Nephron (organoid): ENCODE measurements at regions not wholly inside any gene's neighbourhood (a gene's known extent, or its start where the extent isn't known, plus 50 kb on each side); places are given as distances from the start of the nearest gene placed in this dataset.

ENCODE experiments used
- H3K27ac Mint-ChIP-seq, 3 experiments: 2 replicates each; pipeline ENCODE4 v1.8.0; 2020; ENCODE audit warnings: mixed read lengths in 3 of 3, mild to moderate bottlenecking in 2 of 3, moderate library complexity in 1 of 3
- H3K27me3 Mint-ChIP-seq: 2 replicates; pipeline ENCODE4 v1.8.0; 2021; ENCODE audit warnings: low read depth, mild to moderate bottlenecking, moderate library complexity, mixed read lengths
- H3K36me3 Mint-ChIP-seq: 2 replicates; pipeline ENCODE4 v1.8.0; 2020; ENCODE audit warnings: low read depth, mixed read lengths
- H3K4me1 Mint-ChIP-seq: 2 replicates; pipeline ENCODE4 v1.8.0; 2020; ENCODE audit warnings: mixed read lengths
- H3K4me3 Mint-ChIP-seq, 3 experiments: 2 replicates each; pipeline ENCODE4 v1.8.0; 2020; ENCODE audit warnings: mild to moderate bottlenecking in 3 of 3, mixed read lengths in 3 of 3, moderate library complexity in 2 of 3
- H3K9me3 Mint-ChIP-seq: 2 replicates; pipeline ENCODE4 v1.8.0; 2020; ENCODE audit warnings: mixed read lengths
- TF ChIP-seq, protein P1 (sequence below), 3 experiments: fragments of 200-600 bp; sonication (generic); IDR thresholded peaks; one replicate each; pipeline ENCODE4 v1.5.0; 2021; ENCODE audit warnings: antibody characterized with exemption in 3 of 3; ENCODE audit not compliant: unreplicated experiment in 3 of 3

DNA sequence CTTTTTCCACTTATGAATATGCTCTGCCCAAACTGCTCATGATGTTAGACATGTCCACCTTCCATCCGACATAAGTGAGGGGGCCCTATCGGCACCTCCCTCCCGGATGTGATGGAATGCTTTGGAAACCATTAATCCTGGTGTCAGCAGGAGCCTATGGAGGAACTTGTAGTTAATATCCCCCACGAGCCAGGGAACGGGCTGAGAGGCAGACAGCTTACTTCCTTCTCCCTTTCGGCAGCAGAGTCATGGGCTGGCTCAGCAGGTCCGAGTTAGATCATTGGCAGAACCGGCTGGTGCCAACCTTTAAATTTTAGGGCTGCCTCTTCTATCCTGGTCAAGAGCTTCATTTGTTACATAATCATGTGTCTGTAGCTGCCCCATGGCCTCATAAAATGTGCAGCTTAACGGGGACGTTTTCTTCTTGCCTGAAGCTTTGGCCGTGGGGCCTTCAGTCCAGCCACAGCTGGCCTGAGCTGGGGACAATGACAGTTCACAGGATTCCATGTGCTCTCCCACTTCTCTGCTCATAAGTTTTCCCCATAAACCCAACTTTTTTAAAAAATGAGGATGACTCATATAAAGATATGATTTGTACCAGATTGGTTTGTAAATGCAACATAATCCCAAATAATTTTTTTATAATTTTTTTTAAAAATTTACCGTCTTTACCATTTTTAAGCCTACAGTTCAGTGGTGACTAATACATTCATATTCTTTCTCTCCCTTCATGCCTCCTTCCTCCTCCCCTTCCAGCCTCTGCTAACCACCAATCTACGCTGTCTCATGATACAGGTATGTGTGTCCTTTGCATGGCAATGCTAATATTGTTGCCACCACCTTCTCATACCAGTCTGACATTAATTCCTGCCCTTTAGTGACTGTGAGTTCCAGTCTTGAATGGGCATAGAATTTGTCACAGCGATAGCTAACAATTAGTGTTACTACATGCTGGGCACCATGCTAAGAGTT is 62.2 kb upstream of the RGMA start:
- Mint-ChIP-seq H3K4me1 (peaks cover 35% of the 10 kb centered on the region), H3K4me3 (no peak overlapping the region), H3K27ac (peak overlapping the region in 2 of 3 experiments; percentile 0 to 33), H3K36me3 (peaks cover under 1% of the 10 kb centered on the region), H3K9me3 (peaks cover 2% of the 10 kb centered on the region), H3K27me3 (peaks cover 12% of the 10 kb centered on the region)
- TF ChIP-seq, protein P1, sequence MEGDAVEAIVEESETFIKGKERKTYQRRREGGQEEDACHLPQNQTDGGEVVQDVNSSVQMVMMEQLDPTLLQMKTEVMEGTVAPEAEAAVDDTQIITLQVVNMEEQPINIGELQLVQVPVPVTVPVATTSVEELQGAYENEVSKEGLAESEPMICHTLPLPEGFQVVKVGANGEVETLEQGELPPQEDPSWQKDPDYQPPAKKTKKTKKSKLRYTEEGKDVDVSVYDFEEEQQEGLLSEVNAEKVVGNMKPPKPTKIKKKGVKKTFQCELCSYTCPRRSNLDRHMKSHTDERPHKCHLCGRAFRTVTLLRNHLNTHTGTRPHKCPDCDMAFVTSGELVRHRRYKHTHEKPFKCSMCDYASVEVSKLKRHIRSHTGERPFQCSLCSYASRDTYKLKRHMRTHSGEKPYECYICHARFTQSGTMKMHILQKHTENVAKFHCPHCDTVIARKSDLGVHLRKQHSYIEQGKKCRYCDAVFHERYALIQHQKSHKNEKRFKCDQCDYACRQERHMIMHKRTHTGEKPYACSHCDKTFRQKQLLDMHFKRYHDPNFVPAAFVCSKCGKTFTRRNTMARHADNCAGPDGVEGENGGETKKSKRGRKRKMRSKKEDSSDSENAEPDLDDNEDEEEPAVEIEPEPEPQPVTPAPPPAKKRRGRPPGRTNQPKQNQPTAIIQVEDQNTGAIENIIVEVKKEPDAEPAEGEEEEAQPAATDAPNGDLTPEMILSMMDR (IDR thresholded peaks at IDR 0.05; ENCODE audit: unreplicated experiment in 3 of 3), result no peak

DNA sequence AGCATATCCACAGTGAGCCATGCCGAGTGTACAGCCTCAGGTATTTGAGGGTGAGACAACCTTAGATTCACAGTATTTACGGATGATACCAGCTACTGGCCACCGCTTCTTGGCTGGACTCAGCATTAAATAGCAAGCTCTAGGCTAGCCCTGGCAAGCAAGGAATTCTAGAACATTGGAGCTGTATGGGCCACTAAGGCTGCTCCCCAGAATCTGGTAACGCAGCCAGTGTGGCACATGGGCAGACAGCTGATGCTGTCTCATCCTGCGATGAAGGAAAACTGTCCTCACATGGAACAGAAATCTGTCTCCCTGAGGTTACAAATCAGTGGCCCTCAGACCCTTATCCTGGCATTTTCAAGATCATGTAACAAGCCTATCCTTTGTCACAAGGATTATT is 57.6 kb upstream of the RGMA start:
- H3K9me3 Mint-ChIP-seq, result no peaks in the 10 kb centered on the region
- TF ChIP-seq, protein P1 (IDR thresholded peaks at IDR 0.05; ENCODE audit: unreplicated experiment in 3 of 3), result no peak
- no peak overlapping the region for H3K4me3 Mint-ChIP-seq
- H3K4me1 Mint-ChIP-seq, result peaks cover 23% of the 10 kb centered on the region
- peaks cover 10% of the 10 kb centered on the region for H3K27me3 Mint-ChIP-seq
- H3K36me3 Mint-ChIP-seq, result no peaks in the 10 kb centered on the region
- no peak overlapping the region for H3K27ac Mint-ChIP-seq

DNA sequence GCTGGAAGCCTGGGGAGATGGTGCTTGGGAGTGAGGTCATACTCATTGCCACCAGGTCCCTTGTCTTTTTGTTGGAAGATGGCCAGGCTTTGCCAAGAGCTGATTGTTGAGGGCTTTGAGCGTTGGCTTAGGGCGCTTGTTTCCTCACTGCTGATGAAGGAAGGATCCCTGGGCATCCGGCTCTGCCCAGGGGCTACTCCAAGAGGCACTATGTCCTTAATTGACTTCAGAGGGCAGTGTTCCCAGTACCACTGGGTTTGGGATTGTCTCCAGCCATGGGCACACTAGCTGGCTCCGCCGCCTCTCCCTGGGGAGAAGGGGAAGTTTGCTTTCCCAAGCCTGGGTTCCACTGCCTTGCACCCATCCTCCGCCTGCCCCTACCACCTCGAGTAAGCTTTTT is 57.2 kb upstream of the RGMA start:
- Mint-ChIP-seq H3K4me3 (no peak overlapping the region), H3K9me3 (no peaks in the 10 kb centered on the region), H3K27ac (no peak overlapping the region), H3K36me3 (no peaks in the 10 kb centered on the region), H3K4me1 (peaks cover 19% of the 10 kb centered on the region), H3K27me3 (peaks cover 10% of the 10 kb centered on the region)
- TF ChIP-seq, protein P1 (IDR thresholded peaks at IDR 0.05; ENCODE audit: unreplicated experiment in 3 of 3), result no peak

DNA sequence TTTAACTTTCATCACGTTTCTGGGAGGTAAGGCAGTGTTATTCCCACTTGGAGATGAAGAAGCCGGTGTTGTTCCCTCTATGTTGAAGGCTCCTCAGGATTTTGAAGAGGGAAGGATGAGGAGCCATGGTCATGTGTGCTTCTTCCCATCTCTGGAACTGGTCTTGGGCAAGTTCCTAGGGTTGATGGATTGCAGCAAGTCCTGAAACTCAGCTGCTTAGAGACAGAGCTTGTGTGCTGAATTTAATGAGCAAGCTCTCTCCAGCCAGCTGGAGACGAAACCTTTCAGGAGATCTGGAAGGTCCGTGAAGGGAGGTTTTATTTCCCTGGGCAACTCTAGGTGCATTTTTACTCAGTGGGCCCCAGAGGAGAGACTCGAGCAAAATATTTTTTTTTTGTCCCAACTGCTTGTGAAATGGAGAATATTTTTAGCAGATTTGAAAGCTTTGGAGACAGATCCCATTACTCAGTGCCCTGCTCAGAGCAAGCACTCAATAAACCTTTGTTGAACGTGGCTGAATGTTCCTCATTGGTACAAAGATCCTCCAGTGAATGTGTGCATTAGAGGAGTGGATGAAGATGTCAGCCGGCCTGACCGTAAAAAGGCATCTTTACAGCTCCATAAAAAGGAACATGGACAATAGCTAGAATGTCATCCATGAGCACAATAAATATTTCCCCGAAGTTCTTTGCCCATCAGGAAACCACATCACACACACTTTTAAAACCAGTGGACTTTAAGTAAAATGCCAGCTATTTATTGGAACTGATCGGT is 55.6 kb upstream of the RGMA start:
- no peaks in the 10 kb centered on the region for H3K36me3 Mint-ChIP-seq
- TF ChIP-seq, protein P1 (IDR thresholded peaks at IDR 0.05; ENCODE audit: unreplicated experiment in 3 of 3), result no peak
- H3K27me3 Mint-ChIP-seq, result peaks cover 6% of the 10 kb centered on the region
- no peak overlapping the region for H3K4me3 Mint-ChIP-seq
- no peaks in the 10 kb centered on the region for H3K9me3 Mint-ChIP-seq
- H3K27ac Mint-ChIP-seq, result no peak overlapping the region
- peaks cover 9% of the 10 kb centered on the region for H3K4me1 Mint-ChIP-seq

DNA sequence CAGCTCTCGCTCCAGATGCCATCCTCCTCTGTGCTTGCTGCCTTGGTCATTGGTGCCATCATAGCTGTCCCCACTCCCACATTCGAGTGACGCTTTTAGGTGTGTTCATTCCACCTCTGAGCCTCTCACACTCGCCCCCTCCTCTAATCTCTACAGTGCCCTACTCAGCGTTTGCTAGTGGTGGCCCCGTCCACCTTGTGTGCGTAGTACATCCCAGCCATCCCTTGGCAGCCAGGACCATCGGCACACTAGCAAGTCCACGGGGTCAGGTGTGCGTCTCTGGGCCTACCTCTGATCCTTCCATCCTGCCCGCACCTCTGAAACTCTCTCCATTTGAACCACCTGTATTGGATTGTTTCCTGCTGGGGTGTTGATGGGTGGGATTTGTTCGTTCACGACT is 54.2 kb upstream of the RGMA start:
- TF ChIP-seq, protein P1 (IDR thresholded peaks at IDR 0.05; ENCODE audit: unreplicated experiment in 3 of 3), result no peak
- Mint-ChIP-seq H3K36me3 (no peaks in the 10 kb centered on the region), H3K27me3 (peaks cover 11% of the 10 kb centered on the region), H3K9me3 (no peaks in the 10 kb centered on the region), H3K27ac (no peak overlapping the region), H3K4me3 (no peak overlapping the region), H3K4me1 (peaks cover 19% of the 10 kb centered on the region)
